ENCODE measurements at regions not wholly inside any gene's neighbourhood (a gene's known extent, or its start where the extent isn't known, plus 50 kb on each side); places are given as distances from the start of the nearest gene placed in this dataset.

- no peaks in the 10 kb centered on the region for H3K36me3 ChIP-seq
- no peaks in the 10 kb centered on the region for H3K4me1 ChIP-seq
- TF ChIP-seq CTCF (IDR thresholded peaks at IDR 0.05): no peak
- no peak for ATAC-seq
- no peaks in the 10 kb centered on the region for H3K27me3 ChIP-seq (ENCODE audit: low read depth)
- no peak overlapping the region for H3K4me3 ChIP-seq
- no peaks in the 10 kb centered on the region for H3K9me3 ChIP-seq
- intact Hi-C loops (cut with DNase I): no loop called here
- H3K27ac ChIP-seq: no peak overlapping the region
- no peak for DNase-seq
These were observed 1062.7 kb downstream of the DSC3 start for GRCh38 chr18:29979881-29980280.

GRCh38 chr18:29969876-29970275 lies 1072.7 kb downstream of the DSC3 start:
- TF ChIP-seq CTCF (IDR thresholded peaks at IDR 0.05): no peak
- no peaks in the 10 kb centered on the region for H3K4me1 ChIP-seq
- no peaks in the 10 kb centered on the region for H3K9me3 ChIP-seq
- H3K4me3 ChIP-seq: no peak overlapping the region
- H3K27ac ChIP-seq: no peak overlapping the region
- DNase-seq: no peak
- ATAC-seq: no peak
- intact Hi-C loops (cut with DNase I): no loop called here
- no peaks in the 10 kb centered on the region for H3K36me3 ChIP-seq
- H3K27me3 ChIP-seq (ENCODE audit: low read depth): no peaks in the 10 kb centered on the region

- Histone ChIP-seq H3K4me3 (no peak overlapping the region), H3K36me3 (no peaks in the 10 kb centered on the region), H3K27ac (no peak overlapping the region), H3K9me3 (no peaks in the 10 kb centered on the region), H3K4me1 (no peaks in the 10 kb centered on the region), H3K27me3 (ENCODE audit: low read depth) (no peaks in the 10 kb centered on the region)
- DNase-seq (no peak), ATAC-seq (no peak)
- intact Hi-C loops (cut with DNase I): no loop called here
- no peak for TF ChIP-seq CTCF (IDR thresholded peaks at IDR 0.05)
These were observed 1080.0 kb downstream of the DSC3 start for GRCh38 chr18:29962579-29962978.

- no peaks in the 10 kb centered on the region for H3K36me3 ChIP-seq
- DNase-seq (no peak), ATAC-seq (no peak)
- no peak overlapping the region for H3K27ac ChIP-seq
- H3K4me1 ChIP-seq: no peaks in the 10 kb centered on the region
- H3K9me3 ChIP-seq: no peaks in the 10 kb centered on the region
- TF ChIP-seq CTCF (IDR thresholded peaks at IDR 0.05): no peak
- H3K27me3 ChIP-seq (ENCODE audit: low read depth): no peaks in the 10 kb centered on the region
- no peak overlapping the region for H3K4me3 ChIP-seq
- intact Hi-C loops (cut with DNase I): no loop called here
These were observed 1082.0 kb downstream of the DSC3 start for GRCh38 chr18:29960539-29960938.

GRCh38 chr18:29930231-29930630 lies 1112.3 kb downstream of the DSC3 start:
- Histone ChIP-seq H3K27me3 (ENCODE audit: low read depth) (no peaks in the 10 kb centered on the region), H3K4me1 (no peaks in the 10 kb centered on the region), H3K9me3 (no peaks in the 10 kb centered on the region), H3K36me3 (no peaks in the 10 kb centered on the region), H3K4me3 (no peak overlapping the region), H3K27ac (no peak overlapping the region)
- no peak for ATAC-seq
- intact Hi-C loops (cut with DNase I): no loop called here
- DNase-seq: no peak
- TF ChIP-seq CTCF (IDR thresholded peaks at IDR 0.05): no peak

- ATAC-seq: no peak
- H3K27ac ChIP-seq: no peak overlapping the region
These were observed 1114.5 kb downstream of the DSC3 start for GRCh38 chr18:29928081-29928480.

More at GRCh38 chr18:29928081-29928480, 1114.5 kb downstream of the DSC3 start:
- Histone ChIP-seq H3K27me3 (ENCODE audit: low read depth) (no peaks in the 10 kb centered on the region), H3K4me1 (no peaks in the 10 kb centered on the region), H3K9me3 (no peaks in the 10 kb centered on the region), H3K4me3 (no peak overlapping the region), H3K36me3 (no peaks in the 10 kb centered on the region)
- TF ChIP-seq CTCF (IDR thresholded peaks at IDR 0.05): no peak
- DNase-seq: no peak
- intact Hi-C loops (cut with DNase I): no loop called here

Measured in lower lobe of right lung (tissue), 2 donors.